Umbilical cord (tissue), 1 donor: ENCODE measurements at regions not wholly inside any gene's neighbourhood (a gene's known extent, or its start where the extent isn't known, plus 50 kb on each side); places are given as distances from the start of the nearest gene placed in this dataset.
A peak's percentile ranks its signal among the peaks of the same experiment; 100 is the strongest.
"Not testable (repeated sequence)": the region's sequence is repeated elsewhere in the genome, so short reads cannot be mapped to it uniquely, and the experiment has no call there.

Experiments used
- DNase-seq: peaks from one replicate; pipeline ENCODE4 v3.0.0-alpha.2; 2015; ENCODE audit warnings: low spot score

DNA sequence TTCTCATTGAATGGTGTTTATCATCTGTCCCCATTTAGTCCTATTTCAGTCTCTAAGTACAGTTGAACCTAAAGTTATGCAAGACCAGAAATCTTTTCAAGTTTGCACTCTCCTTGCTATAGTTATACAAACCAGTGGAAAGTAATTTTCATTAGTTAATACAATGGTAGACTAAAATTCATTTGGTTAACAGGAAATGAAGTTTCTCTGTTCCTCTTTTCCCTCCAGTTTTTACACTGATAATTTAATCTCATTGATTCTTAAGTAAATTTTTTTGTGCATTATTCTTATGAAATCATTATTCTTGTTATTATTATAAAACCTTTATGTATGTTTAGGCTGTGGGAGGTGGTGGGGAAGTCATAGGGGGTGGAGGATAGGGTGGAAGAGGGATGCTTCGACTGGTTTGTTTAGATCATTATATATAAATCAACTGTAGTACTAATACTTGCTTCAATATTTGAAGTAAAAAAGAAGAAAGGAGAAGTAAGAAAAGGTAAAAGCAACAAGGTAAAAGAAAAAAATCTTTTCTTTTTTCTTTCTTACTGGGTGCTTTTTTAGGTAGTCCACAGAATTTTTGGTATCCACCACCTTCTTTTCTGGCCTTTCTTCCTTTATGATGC, 104.1 kb downstream of the GPR85 start:
- no peak for DNase-seq

GRCh38 chr7:112981966-112982365, 104.7 kb downstream of the GPR85 start:
- no peak for DNase-seq

GRCh38 chr7:112979055-112979454, 107.6 kb downstream of the GPR85 start:
- not testable (repeated sequence) for DNase-seq

DNA sequence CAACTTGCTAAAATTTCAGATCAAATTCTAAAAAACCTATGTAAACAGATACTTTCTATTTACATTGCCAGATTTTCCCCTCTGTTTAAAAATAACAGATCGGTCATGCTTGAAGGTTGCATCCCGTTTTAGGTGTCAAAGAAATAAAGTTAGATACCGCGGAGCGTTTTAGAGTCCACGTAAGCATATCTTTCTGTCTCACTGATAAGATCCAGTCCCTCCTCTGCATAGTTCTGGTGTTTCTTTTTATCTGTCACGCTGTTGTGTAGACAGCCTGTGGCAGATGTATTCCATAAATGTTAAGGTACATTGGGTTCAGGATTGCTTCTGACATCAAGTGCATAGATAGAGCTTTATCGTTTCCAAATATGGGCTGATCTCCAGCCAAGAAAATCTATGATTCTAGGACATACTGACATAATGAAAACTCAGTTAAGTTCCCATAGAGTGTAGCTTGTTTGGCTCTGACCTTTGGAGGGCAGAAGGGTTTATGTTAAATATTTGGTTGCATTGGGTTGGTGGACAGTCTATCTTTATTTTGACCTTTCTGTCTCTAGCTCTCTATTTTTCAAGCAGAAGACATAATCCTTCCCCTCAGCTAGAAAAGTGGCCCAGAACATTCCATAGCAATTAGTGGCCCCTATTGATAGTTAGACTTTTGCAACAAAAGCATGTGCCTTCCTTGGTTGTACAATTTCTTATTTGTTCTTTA, 109.2 kb downstream of the GPR85 start:
- DNase-seq: not testable (repeated sequence)

- no peak for DNase-seq
Measured at GRCh38 chr7:112970771-112971170, 115.9 kb downstream of the GPR85 start.

GRCh38 chr7:112969946-112970345, 116.7 kb downstream of the GPR85 start:
- no peak for DNase-seq

DNA sequence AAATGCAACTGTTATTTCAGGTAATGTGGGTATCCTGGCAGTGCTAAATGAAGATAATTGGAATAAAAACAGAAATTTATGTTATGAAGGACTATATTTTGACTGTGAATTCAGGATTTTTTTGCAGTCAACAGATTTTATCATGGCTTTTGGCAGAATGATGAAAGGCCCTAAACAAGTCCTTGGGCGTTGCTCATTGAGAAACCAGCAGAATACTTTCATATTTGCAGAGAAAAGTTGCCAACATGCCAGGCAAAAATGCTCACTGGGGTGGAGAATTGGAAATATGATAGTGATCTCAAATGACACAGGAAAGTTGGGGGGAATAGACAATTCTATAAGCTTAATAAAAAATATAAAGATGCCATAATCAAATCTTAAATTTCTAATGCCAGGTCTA, 121.1 kb downstream of the GPR85 start:
- no peak for DNase-seq

GRCh38 chr7:112963634-112964033, 123.0 kb downstream of the GPR85 start:
- DNase-seq: no peak

GRCh38 chr7:112962815-112963214, 123.8 kb downstream of the GPR85 start:
- no peak for DNase-seq

- DNase-seq: no peak
Measured at GRCh38 chr7:112959276-112959675, 127.4 kb downstream of the GPR85 start.

GRCh38 chr7:112958775-112959174, 127.9 kb downstream of the GPR85 start:
- no peak for DNase-seq

DNA sequence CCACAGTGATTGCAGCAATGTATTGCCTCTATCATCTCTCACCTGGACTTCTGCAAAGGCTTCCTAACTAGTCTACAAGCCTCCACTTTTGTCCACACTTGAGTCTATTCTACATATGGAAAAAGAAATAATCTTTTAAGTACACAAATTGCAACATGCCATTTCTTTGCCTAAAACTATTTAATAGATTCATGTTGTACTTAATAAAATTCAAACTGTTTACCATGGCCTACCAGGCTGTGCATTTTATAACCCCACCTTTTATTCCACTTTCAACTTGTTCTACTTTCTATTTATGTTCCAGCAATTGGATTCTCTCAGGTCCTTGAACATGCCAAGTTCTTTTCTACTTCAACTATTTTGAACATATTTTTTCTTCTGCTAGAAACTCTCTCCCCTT, 128.7 kb downstream of the GPR85 start:
- no peak for DNase-seq

GRCh38 chr7:112953031-112953430, 133.6 kb downstream of the GPR85 start:
- not testable (repeated sequence) for DNase-seq

GRCh38 chr7:112951070-112951469, 135.6 kb downstream of the GPR85 start:
- no peak for DNase-seq

DNA sequence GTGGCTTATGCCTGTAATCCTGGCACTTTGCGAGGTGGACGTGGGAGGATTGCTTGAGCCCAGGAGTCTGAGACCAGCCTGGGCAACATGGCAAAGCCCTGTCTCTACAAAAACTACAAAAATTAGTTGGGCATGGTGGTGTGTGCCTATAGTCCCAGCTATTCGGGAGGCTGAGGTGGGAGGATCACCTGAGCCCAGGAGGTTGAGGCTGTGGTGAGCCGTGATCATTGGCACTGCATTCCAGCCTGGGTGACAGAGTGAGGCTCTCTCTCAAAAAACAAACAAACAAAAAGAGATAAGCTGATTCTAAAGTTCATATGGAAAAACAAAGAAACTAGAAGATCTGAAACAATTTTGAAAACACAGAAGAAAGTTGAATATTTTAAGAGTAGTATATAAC, 136.9 kb downstream of the GPR85 start:
- DNase-seq: not testable (repeated sequence)

DNA sequence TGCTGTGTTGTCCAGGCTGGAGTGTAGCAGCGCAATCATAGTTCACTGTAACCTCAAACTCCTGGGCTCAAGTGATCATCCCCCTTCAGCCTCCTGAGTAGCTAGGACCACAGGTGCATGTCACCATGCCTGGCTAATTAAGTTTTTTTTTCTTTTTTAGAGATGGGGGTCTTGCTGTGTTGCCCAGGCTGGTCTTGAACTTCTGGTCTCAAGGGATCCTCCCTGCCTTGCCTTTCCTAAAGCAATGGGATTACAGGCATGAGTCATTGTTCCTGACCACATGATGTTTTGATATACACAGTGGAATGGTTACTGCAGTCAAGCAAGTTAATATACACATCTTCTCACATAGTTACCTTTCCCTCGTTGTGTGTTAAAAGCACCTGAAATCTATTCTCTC, 140.3 kb downstream of the GPR85 start:
- no peak for DNase-seq

GRCh38 chr7:112945046-112945445, 141.6 kb downstream of the GPR85 start:
- no peak for DNase-seq

- DNase-seq: peak; percentile 28
Measured at GRCh38 chr7:112942981-112943380, 143.6 kb downstream of the GPR85 start.

DNA sequence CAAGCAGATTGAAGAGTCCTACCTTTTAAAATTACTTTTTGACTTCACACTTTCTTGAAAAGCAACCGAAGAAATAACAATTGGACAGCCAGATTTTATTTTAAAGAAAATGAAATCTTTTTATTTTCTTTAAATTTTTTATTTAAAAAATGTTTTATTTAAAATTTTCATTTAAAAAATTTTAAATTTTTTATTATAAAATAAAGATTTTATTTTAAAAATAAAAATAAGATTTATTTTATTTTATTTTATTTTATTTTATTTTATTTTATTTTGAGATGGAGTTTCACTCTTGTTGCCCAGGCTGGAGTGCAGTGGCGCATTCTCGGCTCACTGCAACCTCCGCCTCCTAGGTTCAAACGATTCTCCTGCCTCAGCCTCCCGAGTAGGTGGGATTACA, 144.5 kb downstream of the GPR85 start:
- DNase-seq: not testable (repeated sequence)

DNA sequence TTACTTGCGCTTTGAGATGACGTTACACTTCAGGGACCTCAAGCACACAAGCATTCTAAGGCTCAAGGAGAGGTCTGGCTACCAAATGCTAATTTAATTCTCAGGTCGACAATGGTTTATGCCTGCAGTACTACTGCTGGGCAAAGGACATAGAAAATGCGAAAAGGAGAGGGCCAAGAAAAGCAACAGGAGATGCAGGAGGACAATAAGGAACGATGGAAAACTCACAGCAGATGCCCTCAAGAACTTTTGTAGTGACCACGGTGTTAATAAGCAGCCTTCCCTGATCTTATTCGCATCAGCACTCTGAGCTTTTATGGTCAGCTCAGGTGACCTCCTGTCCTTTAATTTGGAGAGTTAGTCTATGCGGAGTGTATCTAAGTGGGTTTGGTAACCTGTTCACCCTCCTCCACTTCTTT, 146.3 kb downstream of the GPR85 start:
- no peak for DNase-seq

DNA sequence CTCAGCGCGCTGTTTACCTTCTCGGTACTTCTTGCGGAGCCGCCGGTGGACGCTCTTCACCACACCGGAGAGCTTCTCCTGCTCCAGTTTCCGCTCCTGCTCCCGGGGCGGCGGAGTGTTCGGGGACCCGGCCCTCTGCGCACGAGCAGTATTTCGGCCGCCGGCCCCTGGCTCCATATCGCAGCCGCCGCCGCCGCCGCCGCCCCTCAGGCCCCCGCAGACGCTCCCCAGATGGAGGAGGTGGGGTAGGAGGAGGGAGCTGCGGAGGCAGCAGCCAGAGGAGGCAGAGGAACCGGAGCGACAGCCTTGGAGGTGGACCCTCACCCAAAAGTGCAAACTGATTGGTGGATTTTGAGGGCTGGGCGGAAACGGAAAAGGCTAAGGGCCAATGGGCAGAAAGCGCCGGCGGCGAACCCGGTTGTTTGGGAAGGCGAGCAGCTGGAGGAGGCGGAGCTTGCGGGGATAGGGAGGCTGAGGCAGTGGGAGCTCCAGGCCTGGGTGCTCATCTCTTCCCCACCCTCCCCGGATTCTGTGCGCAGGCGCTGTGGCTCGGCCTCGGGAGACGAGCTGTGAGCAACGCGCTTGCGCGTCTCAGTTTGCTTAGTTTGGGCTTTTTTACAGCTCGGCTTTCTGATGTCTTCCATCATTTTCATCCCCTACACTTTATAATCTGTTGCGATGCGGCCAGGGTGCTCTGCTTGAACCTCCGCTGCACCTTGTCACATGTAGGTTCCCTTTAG, 146.9 kb downstream of the GPR85 start:
- DNase-seq: peak; percentile 100

DNA sequence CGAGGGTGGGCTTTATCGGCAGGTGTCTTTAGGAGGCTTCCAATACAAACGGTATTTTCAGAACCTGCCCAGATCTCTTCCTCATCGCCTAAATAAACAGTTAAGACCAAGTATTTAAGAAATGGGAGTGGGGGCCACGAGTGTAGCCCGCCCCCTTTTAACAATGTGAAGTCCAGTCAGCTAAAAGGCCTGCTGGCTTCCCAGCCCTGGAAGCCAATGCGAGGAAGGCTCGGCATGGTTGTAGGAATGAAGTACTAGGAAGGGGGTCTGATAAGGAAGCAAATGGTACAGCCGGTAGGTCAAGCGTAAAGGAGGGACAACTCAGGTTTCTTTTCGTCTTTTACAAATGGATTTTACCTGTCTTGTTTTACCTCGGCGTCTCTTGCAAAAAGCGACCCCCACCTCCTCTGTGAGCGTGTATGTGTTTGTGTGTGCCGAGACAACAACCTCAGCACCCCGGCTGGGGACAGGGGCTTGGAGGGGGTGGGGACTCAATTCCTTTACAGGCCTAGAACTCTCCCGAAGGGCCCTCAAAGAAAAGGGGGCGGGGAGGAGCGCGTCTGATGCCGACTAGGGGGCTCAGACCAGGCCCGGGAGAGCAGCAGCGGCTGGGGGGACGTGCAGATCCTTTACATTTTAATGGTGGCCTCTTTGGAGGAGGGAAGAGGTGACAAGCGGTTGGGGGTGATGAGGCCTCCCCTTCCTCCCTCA, 147.6 kb downstream of the GPR85 start:
- DNase-seq: peak; percentile 71
